ENCODE measurements at regions not wholly inside any gene's neighbourhood (a gene's known extent, or its start where the extent isn't known, plus 50 kb on each side); places are given as distances from the start of the nearest gene placed in this dataset.
"Not testable (repeated sequence)": the region's sequence is repeated elsewhere in the genome, so short reads cannot be mapped to it uniquely, and the experiment has no call there.

GRCh38 chr2:132009177-132009873 lies 152.4 kb downstream of the ANKRD30BL start:
- TF ChIP-seq, protein P1, sequence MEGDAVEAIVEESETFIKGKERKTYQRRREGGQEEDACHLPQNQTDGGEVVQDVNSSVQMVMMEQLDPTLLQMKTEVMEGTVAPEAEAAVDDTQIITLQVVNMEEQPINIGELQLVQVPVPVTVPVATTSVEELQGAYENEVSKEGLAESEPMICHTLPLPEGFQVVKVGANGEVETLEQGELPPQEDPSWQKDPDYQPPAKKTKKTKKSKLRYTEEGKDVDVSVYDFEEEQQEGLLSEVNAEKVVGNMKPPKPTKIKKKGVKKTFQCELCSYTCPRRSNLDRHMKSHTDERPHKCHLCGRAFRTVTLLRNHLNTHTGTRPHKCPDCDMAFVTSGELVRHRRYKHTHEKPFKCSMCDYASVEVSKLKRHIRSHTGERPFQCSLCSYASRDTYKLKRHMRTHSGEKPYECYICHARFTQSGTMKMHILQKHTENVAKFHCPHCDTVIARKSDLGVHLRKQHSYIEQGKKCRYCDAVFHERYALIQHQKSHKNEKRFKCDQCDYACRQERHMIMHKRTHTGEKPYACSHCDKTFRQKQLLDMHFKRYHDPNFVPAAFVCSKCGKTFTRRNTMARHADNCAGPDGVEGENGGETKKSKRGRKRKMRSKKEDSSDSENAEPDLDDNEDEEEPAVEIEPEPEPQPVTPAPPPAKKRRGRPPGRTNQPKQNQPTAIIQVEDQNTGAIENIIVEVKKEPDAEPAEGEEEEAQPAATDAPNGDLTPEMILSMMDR (IDR thresholded peaks at IDR 0.05): no peak
- no peak for TF ChIP-seq POLR2A (IDR thresholded peaks at IDR 0.05)
- TF ChIP-seq EP300 (IDR thresholded peaks at IDR 0.05): no peak
- H3K4me1 ChIP-seq (ENCODE audit: insufficient read depth): no peaks in the 10 kb centered on the region
- no peaks in the 10 kb centered on the region for H3K36me3 ChIP-seq
- intact Hi-C loops (cut with DNase I): no loop called here
- no peaks in the 10 kb centered on the region for H3K9me3 ChIP-seq
- DNase-seq: no peak
- 9 to 10% (median 10%) methylated on average over 13 of the region's 13 CpGs for WGBS, 3 donors
- H3K27me3 ChIP-seq: no peaks in the 10 kb centered on the region
- H3K4me3 ChIP-seq: no peak overlapping the region
- H3K27ac ChIP-seq: no peak overlapping the region

- H3K9me3 ChIP-seq; H3K27ac ChIP-seq; DNase-seq; intact Hi-C loops (cut with DNase I); H3K27me3 ChIP-seq; H3K4me1 ChIP-seq (ENCODE audit: insufficient read depth); H3K4me3 ChIP-seq; H3K36me3 ChIP-seq: not testable (repeated sequence)
- WGBS, 3 donors: 29 to 53% (median 38%) methylated on average over 1 of the region's 1 CpG
Measured at GRCh38 chr2:131990751-131991150, 171.0 kb downstream of the ANKRD30BL start.

DNA sequence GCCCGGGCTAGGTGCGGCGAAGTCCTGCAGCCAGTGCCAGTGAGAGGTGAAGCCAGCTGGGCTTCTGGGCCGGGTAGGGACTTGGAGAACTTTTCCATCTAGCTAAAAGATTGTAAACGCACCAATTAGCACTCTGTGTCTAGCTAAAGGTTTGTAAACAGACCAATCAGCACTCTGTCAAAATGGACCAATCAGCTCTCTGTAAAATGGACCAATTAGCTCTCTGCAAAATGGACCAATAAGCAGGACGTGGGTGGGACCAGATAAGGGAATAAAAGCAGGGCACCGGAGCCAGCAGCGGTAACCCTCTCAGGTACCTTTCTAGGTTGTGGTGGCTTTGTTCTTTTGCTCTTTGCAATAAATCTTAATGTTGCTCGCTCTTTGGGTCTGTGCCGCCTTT lies 195.1 kb downstream of the ANKRD30BL start:
- H3K27me3 ChIP-seq; H3K4me1 ChIP-seq (ENCODE audit: insufficient read depth); intact Hi-C loops (cut with DNase I); DNase-seq; H3K27ac ChIP-seq; H3K4me3 ChIP-seq; H3K9me3 ChIP-seq; H3K36me3 ChIP-seq: not testable (repeated sequence)
- 72 to 84% (median 84%) methylated on average over 10 of the region's 10 CpGs for WGBS, 3 donors

DNA sequence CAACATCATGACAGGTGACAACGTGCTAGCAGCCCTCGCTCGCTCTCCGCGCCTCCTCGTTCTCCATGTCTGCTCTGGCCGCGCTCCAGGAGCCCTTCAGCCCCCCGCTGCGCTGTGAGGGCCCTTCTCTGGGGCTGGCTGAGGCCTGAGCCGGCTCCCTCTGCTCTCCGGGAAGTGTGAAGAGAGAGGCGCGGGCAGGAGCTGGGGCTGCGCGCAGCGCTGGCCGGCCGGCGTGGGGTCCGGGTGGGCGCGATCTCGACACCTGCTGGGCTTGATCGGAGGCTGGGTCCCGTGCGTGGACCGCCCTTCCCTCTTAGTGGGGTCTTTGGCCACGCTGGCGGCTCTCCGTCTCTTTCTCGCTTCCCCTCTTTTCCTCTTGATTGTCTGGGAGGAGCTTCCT lies 195.5 kb downstream of the ANKRD30BL start:
- TF ChIP-seq EP300 (IDR thresholded peaks at IDR 0.05): no peak
- TF ChIP-seq, protein P1 (IDR thresholded peaks at IDR 0.05): no peak
- no peak for TF ChIP-seq POLR2A (IDR thresholded peaks at IDR 0.05)
- 94 to 97% (median 96%) methylated on average over 31 to 32 of the region's 32 CpGs for WGBS, 3 donors
- no peak overlapping the region for H3K27ac ChIP-seq
- H3K27me3 ChIP-seq: no peaks in the 10 kb centered on the region
- H3K36me3 ChIP-seq: no peaks in the 10 kb centered on the region
- intact Hi-C loops (cut with DNase I): no loop called here
- no peaks in the 10 kb centered on the region for H3K4me1 ChIP-seq (ENCODE audit: insufficient read depth)
- H3K9me3 ChIP-seq: no peaks in the 10 kb centered on the region
- DNase-seq: no peak
- H3K4me3 ChIP-seq: no peak overlapping the region

DNA sequence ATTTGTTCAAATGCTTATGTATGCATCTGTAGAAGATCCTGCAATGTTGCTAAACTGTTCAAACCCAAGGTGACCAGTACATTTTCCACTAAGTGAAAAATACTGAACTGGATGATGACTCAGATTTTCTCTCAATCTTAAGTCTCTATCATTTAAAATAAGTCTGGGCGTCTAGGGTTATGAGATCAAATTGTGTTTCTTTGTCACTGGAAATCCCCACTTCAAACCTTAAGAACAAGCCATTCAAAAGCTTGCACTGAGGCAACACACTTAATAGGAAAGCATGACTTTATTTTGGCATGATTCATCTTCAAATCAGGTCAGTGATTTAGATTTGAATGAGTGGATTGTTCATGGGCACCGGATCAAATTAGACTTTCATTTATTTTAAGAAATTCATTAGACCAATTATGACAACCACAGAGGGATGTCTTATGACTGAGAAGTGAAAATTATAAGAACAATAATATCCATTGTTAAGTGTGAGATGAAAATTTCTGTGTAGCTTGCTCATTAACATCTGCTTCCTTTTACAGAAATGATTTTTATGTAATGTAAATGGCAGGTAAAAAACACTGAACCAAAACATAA lies 203.6 kb downstream of the ANKRD30BL start:
- H3K9me3 ChIP-seq; H3K27ac ChIP-seq; H3K4me1 ChIP-seq (ENCODE audit: insufficient read depth); intact Hi-C loops (cut with DNase I); DNase-seq; H3K27me3 ChIP-seq; H3K36me3 ChIP-seq; H3K4me3 ChIP-seq: not testable (repeated sequence)
- 76 to 88% (median 77%) methylated on average over 2 of the region's 2 CpGs for WGBS, 3 donors

- intact Hi-C loops (cut with DNase I); H3K36me3 ChIP-seq; H3K9me3 ChIP-seq; H3K4me1 ChIP-seq (ENCODE audit: insufficient read depth); H3K4me3 ChIP-seq; H3K27ac ChIP-seq; DNase-seq; H3K27me3 ChIP-seq: not testable (repeated sequence)
Measured at GRCh38 chr2:131948641-131949040, 213.1 kb downstream of the ANKRD30BL start.

GRCh38 chr2:131923287-131923686 lies 238.5 kb downstream of the ANKRD30BL start:
- WGBS, 3 donors: 74 to 82% (median 79%) methylated on average over 1 of the region's 1 CpG
- H3K9me3 ChIP-seq; DNase-seq; H3K27ac ChIP-seq; H3K27me3 ChIP-seq; H3K4me3 ChIP-seq; intact Hi-C loops (cut with DNase I); H3K4me1 ChIP-seq (ENCODE audit: insufficient read depth); H3K36me3 ChIP-seq: not testable (repeated sequence)

DNA sequence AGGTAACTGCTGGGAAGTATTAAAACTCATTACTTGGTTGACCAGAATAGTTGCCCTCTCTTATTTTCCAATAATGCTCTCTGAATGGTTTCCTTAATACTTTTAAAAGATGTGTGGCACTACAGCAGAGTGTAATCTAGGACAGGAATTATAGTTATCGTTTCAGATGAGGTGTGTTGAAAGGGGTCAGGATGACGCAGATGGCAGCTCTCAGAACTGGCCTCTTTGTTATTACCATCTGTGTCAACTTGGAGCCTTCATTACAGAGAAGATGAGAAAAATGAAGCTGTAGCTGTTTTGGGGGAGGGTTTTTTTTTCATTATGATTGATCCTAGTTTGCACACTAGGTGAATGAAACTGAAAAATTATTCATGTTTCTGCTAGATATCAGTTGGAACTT lies 238.9 kb downstream of the ANKRD30BL start:
- DNase-seq; intact Hi-C loops (cut with DNase I); H3K9me3 ChIP-seq; H3K4me1 ChIP-seq (ENCODE audit: insufficient read depth); H3K27ac ChIP-seq; H3K36me3 ChIP-seq; H3K4me3 ChIP-seq; H3K27me3 ChIP-seq: not testable (repeated sequence)
- 56 to 58% (median 58%) methylated on average over 2 of the region's 2 CpGs for WGBS, 3 donors

Data from ovary (tissue), 7 donors.